HG03432 (cell line): ENCODE measurements at regions not wholly inside any gene's neighbourhood (a gene's known extent, or its start where the extent isn't known, plus 50 kb on each side); places are given as distances from the start of the nearest gene placed in this dataset.

Experiments used
- ATAC-seq: cut with Tn5 transposase; IDR thresholded peaks from one replicate; pipeline ENCODE4 v1.9.1; 2021; ENCODE audit warnings: mild to moderate bottlenecking, moderate library complexity; ENCODE audit not compliant: unreplicated experiment

DNA sequence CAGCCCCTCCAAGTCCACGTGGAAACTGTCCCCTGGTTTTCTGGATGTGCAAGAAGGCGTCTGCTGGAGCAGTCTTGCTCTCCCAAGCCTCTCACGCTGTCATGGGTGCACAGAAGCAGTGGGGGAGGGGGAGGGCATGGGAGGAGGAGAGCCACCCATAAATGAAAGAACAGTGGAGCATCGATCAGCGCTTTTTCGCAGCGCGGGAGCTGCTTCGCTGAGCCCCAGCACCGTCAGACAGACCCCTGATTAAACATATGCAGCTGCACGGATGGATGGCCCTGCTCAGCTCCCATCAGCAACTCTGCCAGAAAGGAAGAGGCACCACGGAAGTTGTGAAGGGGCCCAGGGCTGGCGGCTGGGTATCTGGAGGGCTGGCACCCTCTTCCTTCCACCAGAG, 264.9 kb downstream of the UQCRFS1 start:
- no peak for ATAC-seq

DNA sequence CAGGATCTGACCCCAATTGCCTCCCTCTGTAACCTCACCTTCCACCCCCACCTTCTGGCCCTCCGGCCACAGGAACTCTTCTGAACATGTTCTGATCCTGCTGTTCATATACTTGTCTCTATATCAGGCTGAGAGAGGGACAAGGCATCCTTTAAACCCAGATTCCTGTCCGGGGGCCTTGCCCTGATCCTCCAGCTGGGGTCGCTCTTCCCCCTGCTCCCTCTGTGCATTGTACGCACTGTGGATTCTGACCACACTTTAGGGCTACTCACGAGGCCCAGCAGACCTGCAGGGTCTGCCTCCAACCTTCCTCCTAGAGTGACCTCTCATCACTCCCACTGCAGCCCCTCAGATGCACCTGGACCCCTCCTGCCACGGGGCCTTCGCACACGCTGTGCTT, 269.3 kb downstream of the UQCRFS1 start:
- no peak for ATAC-seq

DNA sequence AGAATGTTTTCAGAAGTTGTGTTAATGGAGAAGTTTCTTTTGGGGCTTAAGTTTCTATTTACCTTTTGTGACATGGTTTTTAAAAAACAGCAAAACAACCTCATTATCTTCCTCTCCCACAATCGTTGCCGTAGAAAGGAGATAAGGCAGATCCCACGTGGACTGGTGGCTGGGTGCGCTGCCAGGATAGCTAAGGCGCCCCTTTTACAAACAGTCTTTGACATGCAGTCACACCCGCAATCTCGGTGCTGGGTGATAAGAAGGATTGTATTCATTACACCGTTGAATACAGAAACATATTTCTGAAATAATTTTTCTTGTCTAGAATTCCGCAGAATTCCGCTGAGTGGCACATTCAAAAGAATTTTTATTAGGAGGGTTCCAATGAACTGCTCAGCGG, 271.1 kb downstream of the UQCRFS1 start:
- no peak for ATAC-seq

DNA sequence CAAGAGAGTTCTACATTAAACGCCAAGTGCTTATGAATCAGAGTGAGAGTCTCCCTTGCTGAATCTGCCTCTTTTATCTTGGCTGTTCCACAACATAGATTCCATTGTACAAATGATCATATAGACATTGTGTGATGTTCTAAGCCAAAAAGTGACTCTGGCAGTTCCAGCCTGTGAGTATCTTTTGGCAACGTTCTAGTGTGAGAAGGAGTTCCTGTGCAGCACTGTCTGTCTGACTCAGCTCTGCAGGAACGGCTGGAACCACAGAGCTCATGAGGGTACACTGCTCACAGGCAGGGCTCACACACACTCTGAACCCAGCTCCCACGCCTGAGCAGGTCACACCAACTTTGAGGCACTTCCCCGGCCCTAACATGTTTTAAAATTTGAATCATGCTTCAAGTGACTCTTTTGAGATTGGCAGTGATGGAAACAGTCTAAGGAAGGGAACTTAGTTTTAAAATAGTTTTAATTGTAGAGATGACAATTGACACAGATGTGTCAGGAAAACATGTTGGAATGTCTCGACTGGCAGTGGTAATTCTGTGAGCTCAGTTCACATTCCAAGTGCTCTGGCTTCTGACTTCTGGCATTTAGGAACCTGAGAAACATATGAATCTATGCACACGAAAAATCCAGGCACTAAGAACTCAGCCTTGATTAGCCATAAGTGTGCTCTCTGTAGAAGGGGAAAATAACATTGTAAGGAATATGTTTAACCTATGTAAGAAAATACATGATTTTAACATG, 272.0 kb downstream of the UQCRFS1 start:
- no peak for ATAC-seq

DNA sequence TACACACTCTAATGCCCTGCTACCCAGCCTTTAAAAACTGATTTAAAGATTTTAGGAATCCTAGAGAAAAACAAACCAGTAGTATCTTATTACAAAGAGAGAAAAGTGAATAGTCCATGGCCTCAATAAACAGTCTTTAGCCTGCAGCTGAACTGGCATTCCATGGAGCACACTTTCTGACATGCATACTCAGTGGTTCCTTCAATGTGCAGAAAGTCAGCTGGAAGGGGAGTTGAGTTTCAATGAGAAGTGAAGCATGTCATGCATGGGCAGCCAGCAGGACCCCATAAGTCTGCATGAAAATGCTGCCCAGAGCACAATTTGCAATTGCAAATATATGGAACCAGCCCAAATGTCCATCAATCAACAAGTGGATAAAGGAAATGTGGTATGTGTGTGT, 273.7 kb downstream of the UQCRFS1 start:
- no peak for ATAC-seq

DNA sequence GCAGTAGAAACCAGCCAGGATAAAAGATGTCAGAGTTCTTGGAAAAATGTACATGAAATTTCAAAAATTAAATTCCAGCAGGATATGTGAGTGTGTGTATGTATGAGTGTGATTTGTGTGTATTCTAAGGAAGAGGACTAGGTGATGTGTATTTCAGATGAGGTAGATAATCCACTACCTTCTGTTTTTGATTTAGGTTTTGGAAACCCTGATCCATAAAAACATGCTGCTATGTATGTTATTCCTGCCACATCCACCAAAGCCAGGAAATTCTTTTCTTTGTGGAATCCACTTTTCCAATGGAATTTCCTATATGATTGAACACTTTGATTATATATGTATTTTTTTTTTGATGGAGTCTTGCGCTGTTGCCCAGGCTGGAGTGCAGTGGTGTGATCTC, 276.9 kb downstream of the UQCRFS1 start:
- ATAC-seq: no peak

DNA sequence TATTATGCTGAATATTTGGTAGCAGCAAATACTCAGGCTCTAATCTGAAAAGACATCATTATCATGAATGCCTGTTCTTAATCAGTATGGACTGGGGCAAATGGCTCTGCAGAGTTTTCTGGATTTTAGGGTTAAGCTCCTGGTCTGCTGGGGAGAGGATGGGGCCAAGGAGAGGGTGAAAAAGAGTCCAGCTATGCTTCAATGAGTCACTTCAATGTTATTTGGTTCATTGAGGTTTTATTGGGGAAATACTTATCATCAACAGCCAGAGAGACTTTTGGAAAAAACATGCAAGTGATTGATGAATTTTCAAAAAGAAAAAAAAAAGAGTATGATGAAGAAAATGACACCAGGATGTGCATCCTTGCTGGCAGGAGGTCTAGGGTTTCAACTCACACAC, 278.3 kb downstream of the UQCRFS1 start:
- no peak for ATAC-seq

DNA sequence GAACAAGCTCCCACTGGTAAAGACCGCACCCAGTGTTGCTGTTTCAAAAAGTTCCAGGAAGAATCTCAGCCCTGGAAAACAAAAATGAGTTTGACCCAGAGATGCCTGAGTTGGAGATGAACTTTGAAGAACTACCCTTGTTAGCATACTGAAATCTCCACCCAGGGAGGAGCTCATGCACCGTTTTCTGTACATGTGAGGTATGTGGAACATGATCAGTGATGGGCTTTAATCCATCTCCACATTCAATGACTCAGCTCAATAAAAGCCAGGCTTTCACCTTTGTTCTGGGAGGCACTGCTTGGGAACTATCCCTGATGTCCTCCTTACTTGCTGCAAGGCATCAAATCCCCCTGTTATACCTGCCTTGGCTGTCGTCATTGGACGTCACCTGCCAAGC, 279.9 kb downstream of the UQCRFS1 start:
- no peak for ATAC-seq

DNA sequence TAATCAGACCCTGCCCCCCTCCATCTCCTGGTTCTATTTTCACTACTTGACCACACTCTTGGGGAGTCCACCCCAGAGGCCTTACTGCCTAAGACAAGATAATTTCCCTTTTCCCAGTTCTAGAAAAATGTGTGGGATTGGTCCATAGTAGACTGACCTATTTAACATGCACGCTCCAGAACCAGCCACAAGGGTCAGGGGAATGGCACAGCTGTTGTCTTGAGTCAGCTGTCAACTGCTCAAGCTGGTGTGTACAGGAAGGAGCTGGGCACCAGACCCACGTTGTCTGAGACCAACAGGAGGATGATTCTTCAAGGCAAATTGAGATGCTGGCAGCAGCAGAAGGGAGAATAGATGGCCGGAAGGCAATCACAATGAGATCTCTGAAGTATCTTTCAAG, 280.5 kb downstream of the UQCRFS1 start:
- no peak for ATAC-seq

DNA sequence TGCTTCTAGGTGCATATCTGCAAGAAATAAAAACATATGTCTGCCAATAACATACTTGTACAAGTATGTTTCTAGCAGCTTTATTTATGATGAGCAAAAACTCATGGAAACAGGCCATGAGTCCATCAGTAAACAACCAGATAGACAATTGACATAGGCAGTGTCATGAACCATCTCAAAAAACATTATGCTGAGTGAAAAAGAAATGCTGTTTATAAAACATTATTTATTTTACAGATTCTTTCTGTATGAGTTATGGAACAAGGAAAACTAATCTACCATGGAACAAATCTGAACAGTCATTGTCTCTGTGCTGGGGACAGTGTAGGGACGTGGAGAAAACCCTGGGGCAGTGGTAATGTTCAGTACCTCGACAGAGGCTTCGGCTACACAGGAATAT, 283.9 kb downstream of the UQCRFS1 start:
- ATAC-seq: no peak

DNA sequence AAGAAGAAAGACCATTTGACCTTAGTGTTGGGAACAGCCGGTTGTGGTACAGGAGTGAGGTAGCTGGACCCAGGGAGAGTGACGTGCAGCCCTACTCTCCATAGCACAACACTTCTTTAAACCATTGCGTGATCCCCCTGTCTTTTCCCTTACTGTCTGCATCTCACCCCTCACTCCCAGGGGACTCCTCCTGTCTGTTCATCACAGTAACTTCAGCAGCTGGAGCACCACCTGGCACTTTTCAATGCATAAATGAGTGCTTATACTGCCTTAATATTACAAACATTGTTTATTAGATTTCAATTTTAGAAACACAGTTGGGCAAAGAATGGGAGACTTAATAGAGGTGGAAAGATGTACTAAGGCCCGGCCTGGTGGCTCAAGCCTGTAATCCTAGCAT, 285.5 kb downstream of the UQCRFS1 start:
- no peak for ATAC-seq

DNA sequence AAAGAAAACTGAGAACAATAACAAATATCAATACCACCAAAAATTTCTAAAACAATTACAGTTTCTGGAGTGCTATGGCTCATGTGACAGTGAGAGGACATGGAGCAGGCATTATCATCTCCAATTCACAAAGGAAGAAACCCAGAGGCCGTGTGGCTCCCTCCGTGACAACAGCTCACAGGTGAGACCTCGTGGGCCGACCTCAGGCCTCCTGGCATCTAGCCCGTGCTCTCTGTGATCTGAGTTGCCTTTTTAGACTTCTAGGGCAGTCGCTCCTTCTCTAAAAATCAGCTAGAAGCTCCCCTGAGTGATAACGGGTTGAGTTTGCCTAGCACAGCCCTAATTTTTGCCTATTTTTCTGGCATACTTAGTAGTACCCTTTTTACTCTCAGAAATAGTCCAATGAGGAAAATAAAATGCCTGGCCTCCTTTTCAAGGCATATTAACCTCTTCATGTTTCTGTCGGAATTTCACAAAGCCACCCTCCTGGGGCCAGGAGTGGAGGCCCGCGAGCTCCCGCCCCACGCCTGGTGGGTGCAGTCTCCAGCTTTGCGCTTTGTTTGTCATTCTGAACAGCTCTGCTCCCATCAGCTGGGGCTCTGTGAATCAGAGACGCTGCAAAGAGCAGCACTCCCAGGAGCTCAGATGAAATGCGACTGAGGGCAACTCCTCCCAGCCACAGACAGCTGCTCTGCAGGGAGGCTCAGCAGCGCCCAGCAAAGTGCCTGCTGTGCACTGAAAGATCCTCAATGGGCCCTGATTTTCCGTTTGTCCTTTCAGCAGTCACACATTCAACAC, 292.5 kb downstream of the UQCRFS1 start:
- no peak for ATAC-seq

DNA sequence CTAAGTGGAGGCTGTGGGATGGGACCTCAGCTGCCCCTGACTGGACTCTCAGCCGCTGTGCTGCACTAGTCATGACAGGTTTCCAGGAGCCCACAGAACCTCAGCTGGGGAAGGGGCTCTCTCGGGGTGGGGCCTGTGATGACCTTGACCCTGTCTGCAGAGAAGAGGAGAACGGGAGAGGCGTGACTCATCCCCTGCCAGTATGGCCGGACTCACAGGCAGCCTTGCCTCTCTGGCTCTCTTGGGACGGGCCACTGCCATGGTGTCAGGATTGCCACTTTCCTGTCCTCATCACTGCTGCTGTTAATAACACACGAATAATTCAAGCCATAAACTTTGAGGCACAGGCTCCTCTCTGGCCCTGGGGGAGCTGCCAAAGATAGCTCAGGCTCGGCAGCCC, 295.3 kb downstream of the UQCRFS1 start:
- no peak for ATAC-seq

DNA sequence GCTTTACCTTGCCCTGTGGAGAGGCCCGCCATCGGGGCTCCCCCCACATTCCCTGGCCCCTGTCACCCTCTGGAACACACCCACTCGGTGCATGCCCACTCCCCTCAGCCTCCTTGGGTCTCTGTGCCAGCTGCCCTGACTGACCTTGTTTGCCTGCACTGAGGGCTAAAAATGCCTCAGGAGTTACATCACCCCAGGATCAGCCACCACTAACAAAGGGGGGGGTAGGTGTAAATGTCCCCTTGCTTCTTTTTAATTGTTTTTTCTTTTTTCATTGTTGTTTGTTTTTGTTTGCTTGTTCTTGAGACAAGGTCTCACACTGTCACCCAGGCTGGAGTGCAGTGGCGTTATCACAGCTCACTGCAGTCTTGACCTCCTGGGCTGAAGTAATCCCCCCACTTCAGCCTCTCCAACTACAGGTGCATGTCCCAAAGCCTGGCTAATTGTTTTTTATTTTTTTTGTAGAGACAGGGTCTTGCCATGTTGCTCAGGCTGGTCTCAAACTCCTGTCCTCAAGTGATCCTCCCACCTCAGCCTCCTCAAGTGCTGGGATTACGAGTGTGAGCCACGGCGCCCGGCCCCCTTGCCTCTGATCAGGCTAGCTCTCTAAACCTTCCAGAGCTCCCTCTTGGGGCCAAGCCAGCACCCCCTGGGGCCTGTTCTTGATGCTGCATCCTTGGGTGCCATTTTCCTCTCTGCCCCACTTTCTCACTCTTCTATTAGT, 297.1 kb downstream of the UQCRFS1 start:
- no peak for ATAC-seq

DNA sequence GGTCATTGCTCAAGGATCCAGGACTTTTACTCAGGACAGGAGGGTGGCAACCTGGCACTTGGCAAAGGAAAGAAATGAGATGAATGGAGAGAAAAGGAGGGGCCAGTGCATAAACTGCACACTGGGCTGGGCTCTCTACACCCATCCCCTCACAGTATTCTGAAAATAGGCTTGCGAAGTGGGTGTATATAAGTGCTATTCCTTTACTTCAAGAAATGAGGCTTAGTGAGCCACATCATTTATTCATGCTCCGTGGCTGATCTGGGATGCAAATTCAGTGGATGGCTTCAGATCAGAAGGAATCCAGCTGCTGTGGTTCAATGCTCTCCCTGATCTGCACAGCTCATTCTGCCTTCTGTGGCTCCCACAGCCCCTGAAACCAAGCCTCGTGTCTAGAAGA, 297.7 kb downstream of the UQCRFS1 start:
- ATAC-seq: no peak

DNA sequence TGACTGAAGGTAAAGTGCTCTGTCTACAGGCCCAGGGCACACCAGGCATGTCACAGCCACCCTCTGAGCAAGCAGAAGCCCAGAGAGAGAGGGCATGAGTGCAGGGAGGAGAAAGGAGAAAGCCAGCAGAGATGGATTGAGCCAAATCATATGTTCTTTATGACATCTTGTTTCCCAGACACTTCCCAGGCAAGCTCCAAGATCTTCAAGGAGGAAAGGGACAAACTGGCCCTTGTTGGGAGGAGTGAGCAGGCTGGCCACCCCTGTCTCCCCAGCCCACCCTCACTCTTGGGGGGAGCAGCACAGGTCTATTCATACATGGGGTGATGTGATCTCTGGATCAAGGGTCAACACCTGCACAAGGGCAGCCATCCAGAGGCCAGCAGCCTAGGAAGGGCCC, 298.8 kb downstream of the UQCRFS1 start:
- no peak for ATAC-seq

DNA sequence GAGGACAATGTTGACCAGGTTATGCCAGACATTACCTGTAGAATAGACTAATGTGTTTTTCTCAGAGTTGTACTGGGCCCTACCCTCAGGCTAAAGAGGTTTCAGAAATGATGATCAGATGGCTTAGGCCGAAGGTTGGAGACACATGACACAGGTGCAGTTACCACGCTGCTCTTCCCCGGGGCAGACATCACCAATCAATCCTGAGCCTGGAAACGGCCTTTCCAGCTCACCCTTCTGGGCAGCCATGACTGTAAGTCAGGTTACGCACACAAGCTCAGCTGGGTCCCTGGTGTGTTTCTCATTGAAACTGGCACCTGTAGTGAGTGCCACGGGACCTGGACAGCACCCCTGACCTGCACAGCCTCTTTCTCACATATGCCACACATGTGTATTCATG, 299.3 kb downstream of the UQCRFS1 start:
- ATAC-seq: no peak

DNA sequence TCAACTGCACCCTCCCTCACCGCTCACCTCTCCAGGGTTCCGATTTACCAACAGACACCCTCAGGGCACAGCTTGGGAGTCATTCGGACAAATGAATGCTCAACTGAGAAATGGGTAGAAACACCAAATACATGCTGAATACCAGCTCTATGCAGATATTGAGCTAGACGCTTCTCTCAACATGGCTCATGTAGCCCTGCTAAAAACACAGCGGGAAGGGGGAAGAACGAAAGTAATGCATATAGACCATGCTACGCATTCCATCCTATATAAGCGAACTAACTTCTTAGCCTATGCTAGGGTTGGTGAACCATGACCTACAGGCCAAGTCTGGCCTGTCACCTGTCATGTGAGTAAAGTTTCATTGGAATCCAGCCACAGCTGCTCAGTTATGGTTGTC, 304.0 kb downstream of the UQCRFS1 start:
- ATAC-seq: no peak

DNA sequence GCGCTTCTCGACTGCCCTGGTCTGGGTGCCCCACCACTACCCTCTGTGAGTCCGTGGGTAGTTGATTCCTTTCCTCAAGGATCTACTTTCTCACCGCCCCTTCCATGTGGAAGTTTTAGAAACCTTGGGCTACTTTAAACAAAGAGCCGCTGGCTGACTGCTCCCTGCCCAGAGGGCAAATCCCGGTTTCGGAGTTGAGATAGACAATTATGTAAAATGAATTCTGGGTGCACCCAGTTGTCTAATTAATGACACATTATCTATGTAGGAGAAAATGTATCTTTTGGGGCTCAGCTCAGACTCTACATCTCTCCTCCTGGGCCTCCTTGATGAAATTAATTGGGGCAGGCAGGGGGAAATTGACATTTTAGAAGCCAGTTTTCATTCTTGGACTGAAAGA, 305.4 kb downstream of the UQCRFS1 start:
- ATAC-seq: no peak

DNA sequence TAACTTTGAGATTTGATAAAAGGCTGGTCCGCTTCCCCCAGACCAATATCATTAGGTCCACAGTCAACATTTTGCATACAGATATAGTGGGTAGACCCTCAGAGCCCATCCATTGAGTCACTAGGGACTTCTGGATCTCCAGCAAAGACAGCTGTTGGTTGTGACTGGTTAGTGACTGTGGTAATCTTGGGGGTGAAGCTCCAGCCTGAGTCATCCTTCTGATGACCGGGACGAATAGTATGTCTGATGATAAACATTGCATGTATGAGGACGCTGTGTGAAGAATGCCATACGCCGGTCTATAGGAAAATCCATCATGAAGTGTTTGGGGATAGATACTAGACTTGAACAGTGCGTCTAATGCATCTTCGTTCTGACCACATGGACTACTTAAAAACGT, 307.0 kb downstream of the UQCRFS1 start:
- no peak for ATAC-seq

DNA sequence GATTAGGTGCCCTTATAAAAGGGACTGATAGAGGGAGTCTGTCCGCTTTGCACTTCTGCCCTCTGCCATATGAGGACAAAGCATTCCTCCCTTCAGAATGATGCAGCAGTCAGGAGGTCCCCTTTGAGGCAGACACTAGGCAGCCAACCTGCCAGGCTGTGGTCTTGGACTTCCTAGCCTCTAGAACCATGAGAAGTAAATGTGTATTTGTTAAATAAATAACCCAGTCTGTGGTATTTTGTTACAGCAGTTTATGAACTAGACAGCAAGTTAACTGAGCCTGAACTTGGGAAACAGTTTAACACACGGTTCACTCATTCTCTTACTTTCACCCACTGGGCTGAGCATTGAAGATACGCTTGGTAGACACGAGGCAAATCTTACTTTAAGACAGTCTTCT, 313.2 kb downstream of the UQCRFS1 start:
- ATAC-seq: no peak

DNA sequence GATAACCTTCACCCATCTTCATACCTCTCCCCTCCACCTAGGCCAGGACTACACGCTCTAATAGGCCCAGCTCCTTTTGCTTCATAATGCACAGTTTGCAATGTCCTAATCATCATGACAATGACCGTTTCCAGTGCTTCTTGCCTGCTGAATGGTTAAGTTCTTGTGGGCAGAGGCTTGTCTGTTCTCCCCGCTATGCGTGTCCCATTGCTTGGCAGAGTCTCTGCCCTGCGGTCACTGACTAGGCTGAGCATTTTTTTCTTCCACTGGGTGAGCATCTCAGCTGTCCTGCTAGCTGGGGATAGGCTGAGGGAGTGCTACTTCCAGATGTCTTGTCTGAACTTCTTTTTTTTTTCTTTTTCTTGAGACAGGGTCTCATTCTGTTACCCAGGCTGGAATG, 314.7 kb downstream of the UQCRFS1 start:
- ATAC-seq: no peak
